Uterus (tissue), 2 donors: ENCODE measurements at regions not wholly inside any gene's neighbourhood (a gene's known extent, or its start where the extent isn't known, plus 50 kb on each side); places are given as distances from the start of the nearest gene placed in this dataset.
"Not testable (repeated sequence)": the region's sequence is repeated elsewhere in the genome, so short reads cannot be mapped to it uniquely, and the experiment has no call there.

Experiments
- CTCF ChIP-seq, 4 experiments: fragments of 200-600 bp in 2 of 4; fragments of 450-650 bp in 2 of 4; sonication (generic) in 2 of 4; IDR thresholded peaks; one replicate each; pipeline ENCODE4 v1.5.1; 2016 to 2019; ENCODE audit warnings: antibody characterized with exemption in 4 of 4, mild to moderate bottlenecking in 2 of 4, moderate library complexity in 1 of 4
- POLR2A ChIP-seq, 2 donors: fragments of 450-650 bp; IDR thresholded peaks; one replicate each; pipeline ENCODE4 v1.6.1; 2016; ENCODE audit warnings: antibody characterized with exemption in 2 of 2, mild to moderate bottlenecking in 1 of 2, moderate library complexity in 1 of 2

GRCh38 chr21:8399866-8400265, 2121.5 kb upstream of the TPTE start:
- not testable (repeated sequence) for TF ChIP-seq CTCF, POLR2A (IDR thresholded peaks at IDR 0.05)
